ENCODE measurements at regions not wholly inside any gene's neighbourhood (a gene's known extent, or its start where the extent isn't known, plus 50 kb on each side); places are given as distances from the start of the nearest gene placed in this dataset.

DNA sequence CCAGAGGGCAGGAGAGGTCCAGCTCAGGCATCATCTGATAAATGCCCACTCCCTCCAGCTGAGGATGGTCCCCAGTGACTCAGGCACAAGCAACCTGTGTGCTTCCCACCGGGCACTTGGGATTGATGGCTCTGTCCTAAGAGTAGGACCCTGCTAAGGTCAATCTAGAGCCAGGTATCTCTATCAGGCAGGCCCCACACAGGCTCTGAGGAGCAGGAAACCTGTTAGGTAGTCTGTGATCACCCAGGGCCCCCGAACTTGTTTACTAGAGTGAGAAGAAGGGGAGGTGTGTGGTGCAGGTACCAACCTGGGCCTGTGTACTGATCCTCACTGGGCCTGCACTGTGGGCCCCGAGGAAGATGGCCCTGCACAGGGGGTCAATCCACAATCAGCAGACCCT lies 119.6 kb upstream of the FSTL4 start:
- TF ChIP-seq CTCF (IDR thresholded peaks at IDR 0.05; ENCODE audit: insufficient read depth, low read length) = no peak
- H3K4me3 ChIP-seq (ENCODE audit: low read depth, low read length) = no peak overlapping the region
- DNase-seq (ENCODE audit: low read depth) = no peak

DNA sequence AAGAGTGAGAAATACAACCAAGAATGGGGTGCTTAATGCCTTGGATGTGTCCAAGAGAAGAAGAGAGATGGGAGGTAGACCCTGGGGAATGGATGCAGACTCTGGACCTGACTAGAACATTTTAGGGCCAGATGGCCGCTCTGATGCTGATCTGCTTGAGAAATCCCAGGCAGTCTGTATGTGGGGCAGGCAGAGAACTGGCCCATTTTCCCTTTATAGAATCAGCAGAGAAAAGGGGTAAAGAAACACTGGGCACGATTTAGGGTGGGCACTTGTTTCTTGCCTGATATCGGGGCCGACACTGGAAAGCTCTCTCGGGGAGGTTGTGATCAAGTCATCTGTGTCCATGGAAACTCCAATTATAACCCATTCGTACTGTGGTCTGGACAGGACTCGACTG lies 118.5 kb upstream of the FSTL4 start:
- no peak for TF ChIP-seq CTCF (IDR thresholded peaks at IDR 0.05; ENCODE audit: insufficient read depth, low read length)
- H3K4me3 ChIP-seq (ENCODE audit: low read depth, low read length) = no peak overlapping the region
- no peak for DNase-seq (ENCODE audit: low read depth)

DNA sequence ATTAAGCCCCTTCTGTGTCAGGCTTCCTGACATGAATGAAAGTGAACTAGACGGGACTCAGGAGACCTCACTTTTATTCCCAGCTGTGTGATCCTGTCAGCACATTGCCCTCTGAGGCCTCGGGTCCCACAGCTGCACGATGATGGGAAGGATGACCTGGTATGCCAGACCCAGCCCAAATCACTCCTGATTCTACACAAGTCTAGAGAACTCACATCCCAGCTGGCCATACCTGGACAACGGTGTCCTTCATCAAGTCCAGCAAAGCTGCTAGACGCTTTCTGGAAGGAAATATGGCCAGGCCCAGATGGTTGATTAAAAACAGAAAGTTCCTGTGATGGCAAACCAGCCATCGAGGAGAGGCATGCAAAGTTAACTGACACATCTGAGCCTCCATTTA lies 118.0 kb upstream of the FSTL4 start:
- H3K4me3 ChIP-seq (ENCODE audit: low read depth, low read length) = no peak overlapping the region
- no peak for TF ChIP-seq CTCF (IDR thresholded peaks at IDR 0.05; ENCODE audit: insufficient read depth, low read length)
- DNase-seq (ENCODE audit: low read depth) = no peak

GRCh38 chr5:133729800-133730199 lies 117.5 kb upstream of the FSTL4 start:
- H3K4me3 ChIP-seq (ENCODE audit: low read depth, low read length) = no peak overlapping the region
- no peak for TF ChIP-seq CTCF (IDR thresholded peaks at IDR 0.05; ENCODE audit: insufficient read depth, low read length)
- DNase-seq (ENCODE audit: low read depth) = no peak

DNA sequence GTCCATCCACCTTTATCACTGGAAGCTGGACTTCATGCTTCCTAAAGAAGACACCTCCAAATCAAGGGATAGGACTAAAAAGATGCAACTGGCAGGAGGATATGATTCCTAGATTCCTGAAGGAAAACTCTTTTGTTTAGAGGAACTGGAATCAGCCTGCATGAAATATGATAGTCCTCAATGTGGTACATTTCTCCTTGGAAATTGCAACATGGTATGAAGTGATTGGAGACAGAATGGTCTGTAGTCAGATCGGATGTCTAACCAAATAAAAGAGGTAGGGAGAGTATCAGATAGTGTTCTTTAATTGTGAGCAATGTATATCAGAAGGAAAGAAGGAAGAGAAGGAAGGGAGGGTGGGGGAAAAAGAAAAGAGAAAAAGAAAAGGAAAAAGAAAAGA lies 116.1 kb upstream of the FSTL4 start:
- no peak for TF ChIP-seq CTCF (IDR thresholded peaks at IDR 0.05; ENCODE audit: insufficient read depth, low read length)
- no peak for DNase-seq (ENCODE audit: low read depth)
- no peak overlapping the region for H3K4me3 ChIP-seq (ENCODE audit: low read depth, low read length)

- DNase-seq (ENCODE audit: low read depth) = no peak
- TF ChIP-seq CTCF (IDR thresholded peaks at IDR 0.05; ENCODE audit: insufficient read depth, low read length) = no peak
- no peak overlapping the region for H3K4me3 ChIP-seq (ENCODE audit: low read depth, low read length)
Measured at GRCh38 chr5:133727636-133728035, 115.3 kb upstream of the FSTL4 start.

DNA sequence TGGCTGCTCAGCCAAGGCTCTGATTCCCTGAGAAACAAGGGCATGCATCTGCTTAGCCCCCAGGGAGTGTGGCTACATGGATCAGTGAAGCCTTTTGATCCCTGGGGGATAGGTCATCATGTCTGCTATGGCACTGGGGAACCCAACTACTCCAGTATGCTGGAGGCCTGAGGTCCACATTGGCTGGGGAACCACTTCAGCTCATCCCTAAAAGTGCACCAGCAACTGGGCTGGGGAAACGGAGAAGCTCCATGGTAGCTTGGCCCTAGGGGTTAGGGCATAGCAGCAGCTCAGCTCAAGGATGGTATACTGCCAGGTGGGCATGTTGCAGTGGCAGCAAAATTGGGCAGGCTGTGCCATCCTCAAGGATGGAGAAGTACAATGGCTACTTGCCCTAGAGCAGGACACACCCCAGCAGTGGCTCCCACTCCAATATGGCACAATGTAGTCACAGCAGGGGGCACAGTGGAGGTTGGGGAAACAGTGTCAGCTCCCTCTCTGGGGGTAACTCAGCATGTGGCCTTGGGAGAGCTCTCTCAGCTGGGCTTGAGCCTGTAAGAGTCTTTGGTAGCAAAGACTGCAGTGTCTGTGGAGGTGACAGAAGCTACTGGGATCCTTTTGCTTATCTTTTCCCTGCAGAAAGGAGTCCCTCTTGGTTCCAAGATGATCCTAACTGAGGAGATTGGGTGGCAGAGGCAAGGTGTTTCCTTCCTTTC lies 111.5 kb upstream of the FSTL4 start:
- H3K4me3 ChIP-seq (ENCODE audit: low read depth, low read length) = no peak overlapping the region
- no peak for DNase-seq (ENCODE audit: low read depth)
- TF ChIP-seq CTCF (IDR thresholded peaks at IDR 0.05; ENCODE audit: insufficient read depth, low read length) = no peak

Measured in fibroblast of the aortic adventitia (primary cell).